Stimulated activated naive CD8-positive, alpha-beta T cell treated with anti-CD3 and anti-CD28 coated beads, Interleukin-15, amount 100 ng/mL, for 72 hours (primary cell): ENCODE measurements at regions not wholly inside any gene's neighbourhood (a gene's known extent, or its start where the extent isn't known, plus 50 kb on each side); places are given as distances from the start of the nearest gene placed in this dataset.
A peak's percentile ranks its signal among the peaks of the same experiment; 100 is the strongest.

Experiments used
- ATAC-seq: fragments of 150-1000 bp; cut with Tn5 transposase; 2 replicates; pipeline ENCODE4 v1.10.0; 2021; ENCODE audit warnings: mild to moderate bottlenecking, moderate library complexity
- DNase-seq, 2 donors: peaks; one replicate each; pipeline ENCODE4 v3.0.0; 2021 to 2022
- H3K27ac Mint-ChIP-seq, 2 donors: one replicate each; pipeline ENCODE4 v1.8.0; 2022; ENCODE audit warnings: mild to moderate bottlenecking in 2 of 2, mixed read lengths in 2 of 2, moderate library complexity in 2 of 2
- H3K27me3 Mint-ChIP-seq: one replicate; pipeline ENCODE4 v1.8.0; 2022; ENCODE audit warnings: mixed read lengths
- H3K4me1 Mint-ChIP-seq: one replicate; pipeline ENCODE4 v1.8.0; 2022; ENCODE audit warnings: mild to moderate bottlenecking, mixed read lengths
- H3K4me3 Mint-ChIP-seq, 2 donors: one replicate each; pipeline ENCODE4 v1.8.0; 2022; ENCODE audit warnings: mild to moderate bottlenecking in 2 of 2, mixed read lengths in 2 of 2, moderate library complexity in 1 of 2
- H3K9me3 Mint-ChIP-seq, 2 donors: one replicate each; pipeline ENCODE4 v1.8.0; 2022; ENCODE audit warnings: mixed read lengths in 2 of 2

DNA sequence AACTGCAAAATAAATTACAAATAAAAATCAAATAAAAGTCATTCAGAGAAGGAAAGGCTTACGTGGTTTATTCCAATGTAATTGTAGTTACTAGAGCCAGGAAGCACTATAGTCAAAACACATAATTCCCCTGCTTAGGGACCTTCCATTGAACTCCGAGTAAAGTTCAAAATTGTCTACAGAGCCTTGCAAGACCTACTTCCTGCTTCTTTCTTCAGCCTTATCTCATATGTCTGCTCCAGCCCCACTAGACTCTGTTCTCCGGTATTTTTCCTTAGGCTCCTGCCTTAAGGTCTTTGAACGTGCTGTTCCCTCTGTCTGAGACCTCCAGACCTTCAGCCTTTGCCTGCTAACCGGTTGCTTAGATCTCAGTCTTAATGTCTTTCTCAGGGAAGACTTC lies 104.3 kb downstream of the ARL6IP6 start:
- no peaks in the 10 kb centered on the region for H3K27me3 Mint-ChIP-seq
- DNase-seq (no peak), ATAC-seq (no peak)
- no peak overlapping the region for H3K4me3 Mint-ChIP-seq
- no peaks in the 10 kb centered on the region for H3K4me1 Mint-ChIP-seq
- H3K9me3 Mint-ChIP-seq: no peaks in the 10 kb centered on the region
- H3K27ac Mint-ChIP-seq: peak overlapping the region in 1 of 2 donors; percentile 52

DNA sequence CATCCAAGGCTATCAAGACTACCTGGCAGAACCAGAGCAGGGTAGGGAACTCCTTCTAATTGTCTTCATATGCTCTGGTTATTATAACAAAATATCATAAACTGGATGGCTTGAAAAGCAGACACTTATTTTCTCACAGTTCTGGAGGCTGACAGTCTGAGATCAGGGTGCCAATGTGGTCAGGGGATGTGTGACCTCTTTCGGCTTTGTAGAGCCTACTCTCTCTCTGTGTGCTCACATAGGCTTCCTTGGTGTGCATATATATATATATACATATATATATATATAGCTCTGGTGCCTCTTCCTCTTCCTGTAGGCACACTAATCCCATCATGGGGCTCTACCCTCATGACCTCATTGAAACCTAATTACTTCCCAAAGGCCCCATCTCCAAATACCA lies 101.6 kb downstream of the ARL6IP6 start:
- Mint-ChIP-seq H3K27ac (no peak overlapping the region), H3K4me3 (no peak overlapping the region), H3K27me3 (no peaks in the 10 kb centered on the region), H3K9me3 (no peaks in the 10 kb centered on the region), H3K4me1 (no peaks in the 10 kb centered on the region)
- no peak for ATAC-seq
- no peak for DNase-seq

DNA sequence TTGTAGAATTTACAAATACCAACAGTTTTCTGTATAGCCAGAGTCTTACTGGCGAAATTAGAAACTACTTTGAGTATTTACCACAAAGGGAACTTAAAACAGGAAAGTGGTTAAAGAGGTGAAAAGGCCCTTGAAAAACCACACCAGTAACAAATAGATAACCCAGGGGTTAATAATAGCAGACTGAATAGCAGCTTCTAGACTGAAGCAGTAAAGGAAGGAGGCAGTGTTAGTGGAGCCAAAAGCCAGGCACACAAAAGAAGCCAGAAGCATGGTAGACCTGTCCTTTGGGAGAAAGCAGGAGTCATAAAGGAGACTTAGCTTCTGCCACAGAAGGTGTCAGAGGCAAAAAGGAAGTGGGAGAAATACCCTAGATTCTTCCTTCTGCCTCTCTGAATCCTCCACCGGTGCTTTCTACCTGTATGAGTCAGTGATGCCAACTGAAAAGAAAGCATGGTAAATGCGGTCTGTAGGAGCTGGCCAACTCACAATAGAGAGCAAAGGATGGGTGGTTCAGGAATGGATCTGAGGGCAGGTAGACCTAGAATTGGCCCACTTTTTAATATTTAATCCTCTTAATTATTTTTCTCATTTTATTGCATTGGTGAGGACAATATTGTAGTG lies 97.3 kb downstream of the ARL6IP6 start:
- H3K9me3 Mint-ChIP-seq: peaks cover 5 to 24% of the 10 kb centered on the region in 2 donors
- H3K27me3 Mint-ChIP-seq: peaks cover 15% of the 10 kb centered on the region
- DNase-seq (no peak), ATAC-seq (no peak)
- H3K4me1 Mint-ChIP-seq: peaks cover 5% of the 10 kb centered on the region
- H3K4me3 Mint-ChIP-seq: no peak overlapping the region
- H3K27ac Mint-ChIP-seq: peak overlapping the region in 1 of 2 donors; percentile 57

DNA sequence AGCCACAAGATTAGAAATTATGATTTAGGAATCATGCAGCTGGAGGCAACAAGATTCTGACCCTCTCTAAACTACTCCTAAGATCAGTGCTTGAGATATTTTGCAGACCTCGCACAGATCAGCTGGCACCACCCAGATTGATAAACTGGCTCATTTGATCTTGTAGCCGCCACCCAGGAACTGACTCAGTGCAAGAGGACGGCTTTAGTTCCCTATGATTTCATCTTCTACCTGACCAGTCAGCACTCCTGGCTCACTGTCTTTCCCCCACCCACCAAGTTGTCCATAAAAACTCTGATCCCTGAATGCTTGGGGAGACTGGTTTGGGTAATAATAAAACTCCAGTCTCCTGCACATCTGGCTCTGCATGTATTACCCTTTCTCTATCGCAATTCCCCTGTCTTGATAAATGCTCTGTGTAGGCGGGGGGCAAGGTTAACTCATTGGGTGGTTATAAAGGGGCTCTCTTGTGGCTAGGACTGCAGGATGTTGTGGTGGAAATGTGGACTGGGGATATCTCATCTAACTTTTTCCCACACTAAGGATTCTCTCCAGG lies 96.1 kb downstream of the ARL6IP6 start:
- Mint-ChIP-seq H3K4me3 (no peak overlapping the region), H3K27ac (no peak overlapping the region), H3K27me3 (peaks cover 15% of the 10 kb centered on the region), H3K9me3 (peaks cover 5 to 24% of the 10 kb centered on the region in 2 donors), H3K4me1 (peaks cover 5% of the 10 kb centered on the region)
- DNase-seq: no peak
- no peak for ATAC-seq

DNA sequence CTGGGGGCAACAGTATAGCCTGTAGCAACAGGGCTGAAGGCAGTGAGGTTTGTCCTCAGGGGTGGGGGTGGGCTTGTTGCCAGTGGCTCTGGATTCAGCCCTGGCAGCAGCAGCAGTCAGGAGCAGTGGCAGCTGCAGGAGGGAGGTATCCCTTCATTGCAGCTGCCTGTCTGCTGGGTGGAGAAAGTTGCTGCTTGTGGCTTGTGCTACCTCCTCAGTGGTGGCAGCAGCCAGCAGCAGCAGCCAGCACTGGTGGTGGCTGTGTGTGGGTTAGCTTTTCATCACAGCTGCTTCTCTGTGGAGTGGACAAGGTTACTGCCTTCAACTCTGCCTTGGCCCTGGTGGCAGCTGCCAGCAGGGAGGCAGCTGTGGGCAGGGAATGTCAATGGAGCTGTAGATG lies 94.9 kb downstream of the ARL6IP6 start:
- DNase-seq (no peak), ATAC-seq (no peak)
- Mint-ChIP-seq H3K4me3 (no peak overlapping the region), H3K27me3 (peaks cover 22% of the 10 kb centered on the region), H3K9me3 (peaks cover 5 to 24% of the 10 kb centered on the region in 2 donors), H3K4me1 (peaks cover 5% of the 10 kb centered on the region), H3K27ac (no peak overlapping the region)
